GM19468 (cell line): ENCODE measurements at regions not wholly inside any gene's neighbourhood (a gene's known extent, or its start where the extent isn't known, plus 50 kb on each side); places are given as distances from the start of the nearest gene placed in this dataset.
A peak's percentile ranks its signal among the peaks of the same experiment; 100 is the strongest.
"Not testable (repeated sequence)": the region's sequence is repeated elsewhere in the genome, so short reads cannot be mapped to it uniquely, and the experiment has no call there.

Source experiments
- ATAC-seq: cut with Tn5 transposase; IDR thresholded peaks from one replicate; pipeline ENCODE4 v1.9.1; 2021; ENCODE audit warnings: mild to moderate bottlenecking, moderate library complexity, moderate number of reproducible peaks; ENCODE audit not compliant: unreplicated experiment; ENCODE audit errors: extremely low read depth

GRCh38 chr6:20263059-20263458 is 50.8 kb upstream of the MBOAT1 start:
- ATAC-seq = no peak

GRCh38 chr6:20265842-20266241 is 53.6 kb upstream of the MBOAT1 start:
- no peak for ATAC-seq

- no peak for ATAC-seq
Observed at GRCh38 chr6:20266851-20267608, 54.8 kb upstream of the MBOAT1 start.

GRCh38 chr6:20269181-20269580 is 56.9 kb upstream of the MBOAT1 start:
- ATAC-seq = no peak

GRCh38 chr6:20271818-20272217 is 59.5 kb upstream of the MBOAT1 start:
- no peak for ATAC-seq

GRCh38 chr6:20274137-20274536 is 61.9 kb upstream of the MBOAT1 start:
- ATAC-seq = no peak

GRCh38 chr6:20275837-20276236 is 63.6 kb upstream of the MBOAT1 start:
- ATAC-seq = not testable (repeated sequence)

GRCh38 chr6:20277724-20278123 is 65.5 kb upstream of the MBOAT1 start:
- ATAC-seq = not testable (repeated sequence)

- no peak for ATAC-seq
Observed at GRCh38 chr6:20279051-20279450, 66.8 kb upstream of the MBOAT1 start.

GRCh38 chr6:20279608-20280287 is 67.5 kb upstream of the MBOAT1 start:
- no peak for ATAC-seq

GRCh38 chr6:20280288-20280621 is 68.0 kb upstream of the MBOAT1 start:
- no peak for ATAC-seq

GRCh38 chr6:20284672-20285071 is 72.4 kb upstream of the MBOAT1 start:
- no peak for ATAC-seq

- ATAC-seq = no peak
Observed at GRCh38 chr6:20286968-20287565, 74.8 kb upstream of the MBOAT1 start.

GRCh38 chr6:20291764-20292580 is 79.7 kb upstream of the MBOAT1 start:
- peak; percentile 56 for ATAC-seq

GRCh38 chr6:20292905-20293304 is 80.6 kb upstream of the MBOAT1 start:
- ATAC-seq = no peak

GRCh38 chr6:20301256-20301655 is 89.0 kb upstream of the MBOAT1 start:
- ATAC-seq = no peak

- ATAC-seq = no peak
Observed at GRCh38 chr6:20302168-20302567, 89.9 kb upstream of the MBOAT1 start.

- ATAC-seq = no peak
Observed at GRCh38 chr6:20302702-20303251, 90.5 kb upstream of the MBOAT1 start.

- ATAC-seq = no peak
Observed at GRCh38 chr6:20306491-20306890, 94.2 kb upstream of the MBOAT1 start.

- no peak for ATAC-seq
Observed at GRCh38 chr6:20309186-20309585, 92.5 kb upstream of the E2F3 start.
